Gastroesophageal sphincter (tissue), 4 donors: ENCODE measurements at regions not wholly inside any gene's neighbourhood (a gene's known extent, or its start where the extent isn't known, plus 50 kb on each side); places are given as distances from the start of the nearest gene placed in this dataset.

Experiments used
- ATAC-seq: fragments of 150-250 bp; one replicate; pipeline ENCODE4 v1.9.1; 2016; ENCODE audit warnings: mild to moderate bottlenecking, moderate library complexity
- H3K27ac ChIP-seq, 4 donors: fragments of 200-600 bp; sonication (generic) in 3 of 4; 1 replicate in 3 of 4; 2 replicates in 1 of 4; pipeline ENCODE4 v1.5.1; 2016 to 2019
- H3K27me3 ChIP-seq: fragments of 200-600 bp; sonication (generic); one replicate; pipeline ENCODE4 v1.5.1; 2019
- H3K36me3 ChIP-seq, 2 donors: fragments of 200-600 bp; sonication (generic); one replicate each; pipeline ENCODE4 v1.5.1; 2019; ENCODE audit warnings: control low read depth in 1 of 2
- H3K4me1 ChIP-seq, 3 donors: fragments of 200-600 bp; sonication (generic); 1 replicate in 2 of 3; 2 replicates in 1 of 3; pipeline ENCODE4 v1.5.1; 2016 to 2019; ENCODE audit warnings: control low read depth in 2 of 3
- H3K4me3 ChIP-seq, 2 donors: fragments of 200-600 bp; sonication (generic); one replicate each; pipeline ENCODE4 v1.5.1; 2019; ENCODE audit warnings: mild to moderate bottlenecking in 1 of 2, moderate library complexity in 1 of 2
- H3K9me3 ChIP-seq, 3 donors: fragments of 200-600 bp; sonication (generic); one replicate each; pipeline ENCODE4 v1.5.1; 2017 to 2019; ENCODE audit warnings: control low read depth in 2 of 3
- EP300 ChIP-seq: sonication (generic); formaldehyde crosslinking; IDR thresholded peaks from one replicate; pipeline ENCODE4 v1.6.1; 2017; ENCODE audit warnings: antibody characterized with exemption, mild to moderate bottlenecking
- POLR2A ChIP-seq, 2 donors: fragments of 450-650 bp; IDR thresholded peaks; one replicate each; pipeline ENCODE4 v1.6.1; 2017; ENCODE audit warnings: antibody characterized with exemption in 2 of 2, mild to moderate bottlenecking in 2 of 2, moderate library complexity in 1 of 2
- POLR2AphosphoS5 ChIP-seq: sonication (generic); formaldehyde crosslinking; IDR thresholded peaks from one replicate; pipeline ENCODE4 v1.6.1; 2017; ENCODE audit warnings: antibody characterized with exemption
- WGBS, 2 donors: methylation state at CpG; one replicate each; pipeline ENCODE4 v1.1.5; 2018; ENCODE audit warnings: low coverage in 1 of 2; 5-methylcytosine and 5-hydroxymethylcytosine counted together
- TF ChIP-seq, protein P1 (sequence below), 4 experiments: fragments of 200-600 bp in 2 of 4; fragments of 450-650 bp in 2 of 4; sonication (generic) in 1 of 4; IDR thresholded peaks; one replicate each; pipeline ENCODE4 v1.5.1; 2017 to 2019; ENCODE audit warnings: antibody characterized with exemption in 4 of 4, mild to moderate bottlenecking in 2 of 4, moderate library complexity in 2 of 4

DNA sequence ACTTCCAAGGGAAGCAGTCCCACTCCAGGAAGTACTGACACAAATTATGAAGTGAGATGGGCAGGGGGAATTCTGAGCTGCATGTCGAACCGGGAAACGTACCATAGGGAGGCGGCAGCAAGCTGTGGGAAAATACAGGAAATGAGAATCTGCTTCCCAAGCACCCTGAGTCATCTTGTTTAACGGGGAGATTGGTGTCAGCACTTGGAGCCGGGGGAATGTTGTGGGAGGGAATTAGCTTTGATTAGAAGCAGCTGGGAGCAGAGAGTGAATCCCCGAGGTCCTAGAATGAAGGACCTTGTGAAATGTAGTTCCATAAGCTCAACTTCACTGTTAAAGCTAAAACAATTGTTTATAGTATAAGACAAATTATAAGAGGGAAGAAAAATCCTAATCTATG is 141.4 kb upstream of the PRKCQ start:
- peak overlapping the region; percentile 47 to 74 (median 72) for H3K27ac ChIP-seq
- peak; percentile 84 for ATAC-seq
- TF ChIP-seq POLR2A (IDR thresholded peaks at IDR 0.05) (no peak), POLR2AphosphoS5 (peak; percentile 56), EP300 (no peak)
- TF ChIP-seq, protein P1, sequence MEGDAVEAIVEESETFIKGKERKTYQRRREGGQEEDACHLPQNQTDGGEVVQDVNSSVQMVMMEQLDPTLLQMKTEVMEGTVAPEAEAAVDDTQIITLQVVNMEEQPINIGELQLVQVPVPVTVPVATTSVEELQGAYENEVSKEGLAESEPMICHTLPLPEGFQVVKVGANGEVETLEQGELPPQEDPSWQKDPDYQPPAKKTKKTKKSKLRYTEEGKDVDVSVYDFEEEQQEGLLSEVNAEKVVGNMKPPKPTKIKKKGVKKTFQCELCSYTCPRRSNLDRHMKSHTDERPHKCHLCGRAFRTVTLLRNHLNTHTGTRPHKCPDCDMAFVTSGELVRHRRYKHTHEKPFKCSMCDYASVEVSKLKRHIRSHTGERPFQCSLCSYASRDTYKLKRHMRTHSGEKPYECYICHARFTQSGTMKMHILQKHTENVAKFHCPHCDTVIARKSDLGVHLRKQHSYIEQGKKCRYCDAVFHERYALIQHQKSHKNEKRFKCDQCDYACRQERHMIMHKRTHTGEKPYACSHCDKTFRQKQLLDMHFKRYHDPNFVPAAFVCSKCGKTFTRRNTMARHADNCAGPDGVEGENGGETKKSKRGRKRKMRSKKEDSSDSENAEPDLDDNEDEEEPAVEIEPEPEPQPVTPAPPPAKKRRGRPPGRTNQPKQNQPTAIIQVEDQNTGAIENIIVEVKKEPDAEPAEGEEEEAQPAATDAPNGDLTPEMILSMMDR (IDR thresholded peaks at IDR 0.05) = peak in 1 of 4 experiments; percentile 9

GRCh38 chr10:6719561-6719960 is 139.5 kb upstream of the PRKCQ start:
- H3K4me3 ChIP-seq = no peak overlapping the region
- H3K4me1 ChIP-seq = peaks cover 0 to 6% (median 0%) of the 10 kb centered on the region in 3 donors
- H3K36me3 ChIP-seq = no peaks in the 10 kb centered on the region
- H3K27me3 ChIP-seq = peaks cover 36% of the 10 kb centered on the region
- no peak for ATAC-seq
- 100% methylated on average over 1 of the region's 2 CpGs; no CpG with 5 or more reads in 1 of the 2 donors for WGBS, 2 donors
- no peaks in the 10 kb centered on the region for H3K9me3 ChIP-seq
- TF ChIP-seq EP300 (no peak), POLR2AphosphoS5 (no peak), POLR2A (IDR thresholded peaks at IDR 0.05) (no peak)
- TF ChIP-seq, protein P1 (IDR thresholded peaks at IDR 0.05) = no peak
- H3K27ac ChIP-seq = no peak overlapping the region

More for the DNA sequence above, 141.4 kb upstream of the PRKCQ start:
- 7% methylated on average over 3 to 7 of the region's 7 CpGs for WGBS, 2 donors
- Histone ChIP-seq H3K4me3 (no peak overlapping the region), H3K36me3 (no peaks in the 10 kb centered on the region), H3K27me3 (peaks cover 45% of the 10 kb centered on the region), H3K9me3 (no peaks in the 10 kb centered on the region), H3K4me1 (peaks cover 0 to 6% (median 0%) of the 10 kb centered on the region in 3 donors)

DNA sequence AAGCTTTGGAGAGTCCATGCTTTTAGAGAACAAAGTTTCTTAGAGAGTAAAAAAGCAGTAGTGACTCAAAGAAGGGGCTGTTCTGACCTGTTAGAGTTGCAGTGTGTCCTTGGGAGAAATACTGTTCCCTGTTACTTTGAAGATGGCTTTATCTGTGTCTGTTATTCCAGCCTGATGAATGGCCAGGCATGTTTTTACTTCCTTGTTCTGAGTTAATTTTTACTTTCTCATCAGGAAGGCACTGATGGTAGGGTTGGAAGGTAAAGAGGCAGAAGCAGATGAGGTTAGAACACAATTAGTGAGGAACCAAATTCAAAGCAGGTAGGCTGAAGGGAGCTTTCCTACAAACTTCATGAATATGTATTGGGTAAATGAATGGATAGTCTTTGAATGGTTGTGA is 138.5 kb upstream of the PRKCQ start:
- peaks cover 0 to 6% (median 0%) of the 10 kb centered on the region in 3 donors for H3K4me1 ChIP-seq
- no peaks in the 10 kb centered on the region for H3K9me3 ChIP-seq
- H3K27me3 ChIP-seq = peaks cover 39% of the 10 kb centered on the region
- no peaks in the 10 kb centered on the region for H3K36me3 ChIP-seq
- H3K4me3 ChIP-seq = no peak overlapping the region
- ATAC-seq = no peak
- no peak overlapping the region for H3K27ac ChIP-seq
- TF ChIP-seq EP300 (no peak), POLR2A (IDR thresholded peaks at IDR 0.05) (no peak), POLR2AphosphoS5 (no peak)
- TF ChIP-seq, protein P1 (IDR thresholded peaks at IDR 0.05) = no peak

GRCh38 chr10:6716516-6716915 is 136.4 kb upstream of the PRKCQ start:
- H3K27ac ChIP-seq = no peak overlapping the region
- no peaks in the 10 kb centered on the region for H3K9me3 ChIP-seq
- ATAC-seq = peak; percentile 84
- peaks cover 41% of the 10 kb centered on the region for H3K27me3 ChIP-seq
- no peaks in the 10 kb centered on the region for H3K36me3 ChIP-seq
- H3K4me3 ChIP-seq = no peak overlapping the region
- TF ChIP-seq, protein P1 (IDR thresholded peaks at IDR 0.05) = no peak
- no peak for TF ChIP-seq EP300
- no peak for TF ChIP-seq POLR2A (IDR thresholded peaks at IDR 0.05)
- TF ChIP-seq POLR2AphosphoS5 = no peak
- WGBS, 2 donors = no CpG with 5 or more reads among the region's 1 CpG
- no peaks in the 10 kb centered on the region for H3K4me1 ChIP-seq

DNA sequence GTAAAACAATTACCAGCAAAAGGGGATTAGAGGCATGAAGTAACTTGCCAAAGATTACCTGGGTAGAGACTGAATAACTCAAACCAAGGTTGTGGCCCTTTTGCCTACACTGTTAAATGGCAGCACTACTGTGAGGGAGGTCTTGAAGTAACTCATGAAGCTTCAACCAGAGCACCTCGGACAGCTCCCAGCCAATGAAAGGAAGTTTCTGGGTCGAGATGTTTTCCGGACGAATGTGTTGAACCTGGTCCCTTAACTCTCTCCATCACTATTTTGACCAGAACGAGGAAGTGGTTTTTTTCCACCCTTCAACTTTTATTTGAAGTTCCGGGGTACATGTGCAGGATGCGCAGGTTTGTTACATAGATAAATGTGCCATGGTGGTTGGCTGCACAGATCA is 133.6 kb upstream of the PRKCQ start:
- TF ChIP-seq, protein P1 (IDR thresholded peaks at IDR 0.05) = no peak
- TF ChIP-seq POLR2AphosphoS5 = no peak
- TF ChIP-seq POLR2A (IDR thresholded peaks at IDR 0.05) = no peak
- no peak for TF ChIP-seq EP300
- no peak for ATAC-seq
- no peaks in the 10 kb centered on the region for H3K36me3 ChIP-seq

More for the DNA sequence above, 133.6 kb upstream of the PRKCQ start:
- Histone ChIP-seq H3K27me3 (peaks cover 21% of the 10 kb centered on the region), H3K4me1 (no peaks in the 10 kb centered on the region), H3K27ac (no peak overlapping the region), H3K9me3 (no peaks in the 10 kb centered on the region), H3K4me3 (no peak overlapping the region)
- WGBS, 2 donors = 18 to 49% methylated on average over 4 to 7 of the region's 7 CpGs
